ENCODE measurements at regions not wholly inside any gene's neighbourhood (a gene's known extent, or its start where the extent isn't known, plus 50 kb on each side); places are given as distances from the start of the nearest gene placed in this dataset.

DNA sequence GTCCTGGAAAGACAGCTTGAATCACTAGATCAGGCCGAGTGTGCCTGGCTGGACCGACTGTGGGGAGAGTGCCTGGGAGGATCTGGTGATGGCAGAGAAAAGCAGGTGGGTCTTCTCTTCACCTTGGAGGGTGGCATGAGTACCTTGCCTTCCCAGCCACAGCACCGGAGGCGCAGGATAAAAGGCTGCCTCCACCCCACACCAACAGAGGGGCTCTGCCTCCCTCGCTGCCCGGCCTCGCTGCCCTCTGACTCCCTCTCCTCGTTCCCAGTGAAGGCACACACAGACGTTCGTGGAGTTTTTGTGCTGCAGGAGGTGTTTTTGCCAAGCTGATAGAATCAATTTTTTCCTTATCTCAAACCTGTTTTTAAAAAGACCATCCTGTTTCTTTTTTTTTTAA lies 71.4 kb upstream of the HAAO start:
- TF ChIP-seq MAX (IDR thresholded peaks at IDR 0.05): no peak
- no peak for TF ChIP-seq CTCF (IDR thresholded peaks at IDR 0.05 in 2 of 3, conservative IDR thresholded peaks at IDR 0.05 in 1 of 3; ENCODE audit: borderline replicate concordance in 1 of 3, insufficient read depth in 1 of 3, low read depth in 2 of 3, low read length in 2 of 3)
- no peak for TF ChIP-seq SIN3A (IDR thresholded peaks at IDR 0.05; ENCODE audit: low read depth)
- TF ChIP-seq EZH2phosphoT487 (IDR thresholded peaks at IDR 0.05; ENCODE audit: borderline replicate concordance): no peak
- TF ChIP-seq RAD21 (IDR thresholded peaks at IDR 0.05; ENCODE audit: low read depth): no peak
- no peak for TF ChIP-seq YY1 (IDR thresholded peaks at IDR 0.05; ENCODE audit: extremely low read depth, insufficient replicate concordance, low read depth, low read length)
- no peak for TF ChIP-seq ATF3 (IDR thresholded peaks at IDR 0.05)
- TF ChIP-seq POLR2A (IDR thresholded peaks at IDR 0.05; ENCODE audit: borderline replicate concordance, extremely low read depth, insufficient read depth, insufficient read length): no peak
